ENCODE measurements at regions not wholly inside any gene's neighbourhood (a gene's known extent, or its start where the extent isn't known, plus 50 kb on each side); places are given as distances from the start of the nearest gene placed in this dataset.

GRCh38 chr2:219828127-219828526 is 200.7 kb downstream of the SLC4A3 start:
- Histone ChIP-seq H3K79me2 (ENCODE audit: control insufficient read depth, insufficient read depth, low read length) (no peaks in the 10 kb centered on the region), H3K9me1 (ENCODE audit: control insufficient read depth, insufficient read depth, low read length) (no peaks in the 10 kb centered on the region), H3K4me3 (no peak overlapping the region), H3K27me3 (ENCODE audit: control insufficient read depth in 2 of 2, insufficient read depth in 2 of 2, low read length in 2 of 2) (peaks cover 0 to 6% of the 10 kb centered on the region in 2 experiments; a peak in 3 of 5 replicates), H3K9me3 (replicated peaks; ENCODE audit: control insufficient read depth, insufficient read depth, low read depth, low read length) (no peaks in the 10 kb centered on the region), H3K9ac (ENCODE audit: insufficient read depth in 1 of 2, low read depth in 2 of 2, low read length in 2 of 2) (no peak overlapping the region), H2AFZ (ENCODE audit: low read depth, low read length) (no peak overlapping the region), H3K36me3 (ENCODE audit: control insufficient read depth, insufficient read depth, low read length) (no peaks in the 10 kb centered on the region), H4K20me1 (replicated peaks; ENCODE audit: control insufficient read depth, insufficient read depth, low read length) (no peaks in the 10 kb centered on the region), H3K4me1 (replicated peaks in 1 of 2; ENCODE audit: control insufficient read depth in 2 of 2, insufficient read depth in 2 of 2, low read length in 2 of 2) (no peaks in the 10 kb centered on the region), H3K4me2 (ENCODE audit: insufficient read depth, low read length) (no peak overlapping the region), H3K27ac (ENCODE audit: extremely low read depth, low read depth, low read length) (no peak overlapping the region)
- in situ Hi-C loops (cut with MboI): no loop called here
- TF ChIP-seq GTF2E2 (tag; IDR thresholded peaks at IDR 0.05) (no peak), HNRNPUL1 (IDR thresholded peaks at IDR 0.05; ENCODE audit: low read length) (no peak), PPARD (CRISPR knock-in tag; IDR thresholded peaks at IDR 0.05) (no peak), HMBOX1 (IDR thresholded peaks at IDR 0.05) (no peak), ZNF780A (CRISPR knock-in tag; IDR thresholded peaks at IDR 0.05) (no peak), ZNF124 (CRISPR knock-in tag; IDR thresholded peaks at IDR 0.05) (no peak), ZNF224 (CRISPR knock-in tag; IDR thresholded peaks at IDR 0.05) (no peak), KHSRP (IDR thresholded peaks at IDR 0.05) (no peak), MLX (CRISPR knock-in tag; conservative IDR thresholded peaks at IDR 0.05) (no peak), JUNB (CRISPR knock-in tag; conservative IDR thresholded peaks at IDR 0.05) (no peak), SMARCA5 (IDR thresholded peaks at IDR 0.05) (no peak), ZFP91 (CRISPR knock-in tag; IDR thresholded peaks at IDR 0.05) (no peak), MAFG (tag; conservative IDR thresholded peaks at IDR 0.05) (no peak)
- TF ChIP-seq, protein P1, sequence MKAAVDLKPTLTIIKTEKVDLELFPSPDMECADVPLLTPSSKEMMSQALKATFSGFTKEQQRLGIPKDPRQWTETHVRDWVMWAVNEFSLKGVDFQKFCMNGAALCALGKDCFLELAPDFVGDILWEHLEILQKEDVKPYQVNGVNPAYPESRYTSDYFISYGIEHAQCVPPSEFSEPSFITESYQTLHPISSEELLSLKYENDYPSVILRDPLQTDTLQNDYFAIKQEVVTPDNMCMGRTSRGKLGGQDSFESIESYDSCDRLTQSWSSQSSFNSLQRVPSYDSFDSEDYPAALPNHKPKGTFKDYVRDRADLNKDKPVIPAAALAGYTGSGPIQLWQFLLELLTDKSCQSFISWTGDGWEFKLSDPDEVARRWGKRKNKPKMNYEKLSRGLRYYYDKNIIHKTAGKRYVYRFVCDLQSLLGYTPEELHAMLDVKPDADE (conservative IDR thresholded peaks at IDR 0.05; ENCODE audit: control insufficient read depth, low read depth, low read length): no peak
- TF ChIP-seq, protein P2, sequence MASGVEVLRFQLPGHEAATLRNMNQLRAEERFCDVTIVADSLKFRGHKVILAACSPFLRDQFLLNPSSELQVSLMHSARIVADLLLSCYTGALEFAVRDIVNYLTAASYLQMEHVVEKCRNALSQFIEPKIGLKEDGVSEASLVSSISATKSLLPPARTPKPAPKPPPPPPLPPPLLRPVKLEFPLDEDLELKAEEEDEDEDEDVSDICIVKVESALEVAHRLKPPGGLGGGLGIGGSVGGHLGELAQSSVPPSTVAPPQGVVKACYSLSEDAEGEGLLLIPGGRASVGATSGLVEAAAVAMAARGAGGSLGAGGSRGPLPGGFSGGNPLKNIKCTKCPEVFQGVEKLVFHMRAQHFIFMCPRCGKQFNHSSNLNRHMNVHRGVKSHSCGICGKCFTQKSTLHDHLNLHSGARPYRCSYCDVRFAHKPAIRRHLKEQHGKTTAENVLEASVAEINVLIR (CRISPR knock-in tag; IDR thresholded peaks at IDR 0.05): no peak
- DNase-seq (ENCODE audit: extremely low read depth in 1 of 4, low spot score in 3 of 4) (no peak), ATAC-seq (no peak), FAIRE-seq (no peak)
- BruUV-seq (replicated peaks): no TSS peak
- CTCF ChIA-PET (ENCODE audit: low intra/inter-chr PET ratio): no interaction called here
- intact Hi-C loops (cut with micrococcal nuclease): no loop called here
- POLR2A ChIA-PET: interaction anchor here (0.7 kb wide), 1 partner anchor 156 kb away, joined by 3 read pairs; no protein-coding TSS in a partner anchor
- WGBS (ENCODE audit: insufficient coverage, low coverage, missing lambda C conversion rate): 2% methylated on average over 5 of the region's 5 CpGs

All from K562 (cell line).